Progenitor cell of endocrine pancreas (in vitro differentiated cells): ENCODE measurements at regions not wholly inside any gene's neighbourhood (a gene's known extent, or its start where the extent isn't known, plus 50 kb on each side); places are given as distances from the start of the nearest gene placed in this dataset.
"Not testable (repeated sequence)": the region's sequence is repeated elsewhere in the genome, so short reads cannot be mapped to it uniquely, and the experiment has no call there.

Source experiments
- DNase-seq: peaks from one replicate; pipeline ENCODE4 v3.0.0; 2021; ENCODE audit warnings: low spot score; ENCODE audit not compliant: unreplicated experiment
- H3K27ac Mint-ChIP-seq: 2 replicates; pipeline ENCODE4 v1.8.0; 2021; ENCODE audit warnings: mild to moderate bottlenecking, moderate library complexity, mixed read lengths
- H3K27me3 Mint-ChIP-seq: 2 replicates; pipeline ENCODE4 v1.8.0; 2021; ENCODE audit warnings: mixed read lengths
- H3K36me3 Mint-ChIP-seq: 2 replicates; pipeline ENCODE4 v1.8.0; 2022; ENCODE audit warnings: mixed read lengths; ENCODE audit not compliant: insufficient read depth
- H3K4me1 Mint-ChIP-seq: 2 replicates; pipeline ENCODE4 v1.8.0; 2021; ENCODE audit warnings: low read depth, mixed read lengths
- H3K4me3 Mint-ChIP-seq: 2 replicates; pipeline ENCODE4 v1.8.0; 2021; ENCODE audit warnings: low read depth, mild to moderate bottlenecking, moderate library complexity, mixed read lengths
- H3K9me3 Mint-ChIP-seq: 2 replicates; pipeline ENCODE4 v1.8.0; 2021; ENCODE audit warnings: low read depth, mixed read lengths
- CTCF ChIP-seq: fragments of 200-600 bp; sonication (generic); IDR thresholded peaks from one replicate; pipeline ENCODE4 v1.5.0; 2021; ENCODE audit warnings: antibody characterized with exemption, mild to moderate bottlenecking; ENCODE audit not compliant: unreplicated experiment

DNA sequence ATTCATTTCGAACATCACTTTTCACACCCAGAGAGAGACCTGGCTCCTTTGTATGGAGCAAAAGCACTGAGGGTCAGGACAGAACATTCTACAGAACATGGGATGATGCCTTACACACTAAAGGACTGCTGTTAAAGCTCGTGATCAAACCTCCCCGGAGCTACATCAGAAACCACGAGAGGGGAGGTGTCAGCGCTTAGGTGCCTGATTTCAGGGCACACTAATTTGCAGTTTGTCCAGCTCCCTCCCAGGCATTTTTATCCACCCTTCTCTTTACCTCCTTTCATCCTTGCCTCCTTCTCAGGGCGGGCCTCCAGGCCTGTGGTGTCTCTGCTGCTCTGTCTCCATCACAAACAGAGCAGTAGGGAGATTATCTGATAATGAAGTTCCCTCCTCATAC, 127.5 kb downstream of the VPREB1 start:
- Mint-ChIP-seq H3K36me3 (no peaks in the 10 kb centered on the region), H3K4me1 (peaks cover 14% of the 10 kb centered on the region), H3K27me3 (peaks cover 79% of the 10 kb centered on the region), H3K9me3 (no peaks in the 10 kb centered on the region), H3K27ac (no peak overlapping the region), H3K4me3 (no peak overlapping the region)
- no peak for TF ChIP-seq CTCF
- DNase-seq, result no peak

DNA sequence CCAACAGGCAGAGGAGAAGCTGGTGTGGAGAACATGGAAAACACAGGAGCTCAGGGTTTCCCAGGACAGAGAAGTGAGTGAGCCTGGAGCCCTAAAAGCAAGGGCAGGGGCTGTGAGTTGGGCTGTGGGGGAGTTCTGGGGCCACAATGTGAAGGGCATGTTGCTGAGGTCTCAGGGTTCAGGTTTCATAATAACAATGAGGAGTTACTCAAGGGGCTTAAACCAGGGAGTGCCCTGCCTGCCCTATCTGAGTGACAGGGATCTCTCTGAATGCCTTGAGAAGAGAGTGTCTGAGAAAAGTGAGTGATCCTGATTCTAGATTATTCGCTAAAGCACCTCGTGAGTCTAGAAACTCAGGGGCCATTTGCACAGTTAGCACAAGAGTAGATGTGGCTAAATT, 129.6 kb downstream of the VPREB1 start:
- DNase-seq, result no peak
- H3K27ac Mint-ChIP-seq, result no peak overlapping the region
- H3K4me3 Mint-ChIP-seq, result no peak overlapping the region
- no peak for TF ChIP-seq CTCF
- no peaks in the 10 kb centered on the region for H3K36me3 Mint-ChIP-seq
- peaks cover 11% of the 10 kb centered on the region for H3K4me1 Mint-ChIP-seq
- peaks cover 85% of the 10 kb centered on the region for H3K27me3 Mint-ChIP-seq
- H3K9me3 Mint-ChIP-seq, result no peaks in the 10 kb centered on the region

DNA sequence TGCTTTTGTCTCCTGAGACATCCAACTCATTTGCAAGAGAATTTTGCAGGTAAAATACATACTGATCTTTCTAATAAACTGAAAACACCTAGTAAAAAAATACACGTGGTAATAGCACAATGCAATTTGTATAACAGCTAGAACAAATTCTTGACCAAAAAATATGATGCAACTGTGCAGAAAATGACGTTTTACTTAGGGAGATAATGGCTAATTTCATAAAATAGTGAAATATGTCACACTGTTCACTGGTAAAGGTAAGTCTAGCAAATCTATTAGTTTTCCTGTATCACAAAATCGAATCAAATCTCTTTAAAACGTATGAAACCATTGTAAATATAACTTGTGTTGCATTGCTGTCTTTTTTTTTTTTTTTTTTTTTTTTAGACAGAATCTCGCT, 130.0 kb downstream of the VPREB1 start:
- TF ChIP-seq CTCF, result no peak
- no peak for DNase-seq
- no peaks in the 10 kb centered on the region for H3K36me3 Mint-ChIP-seq
- H3K27me3 Mint-ChIP-seq, result peaks cover 85% of the 10 kb centered on the region
- peaks cover 7% of the 10 kb centered on the region for H3K4me1 Mint-ChIP-seq
- no peak overlapping the region for H3K27ac Mint-ChIP-seq
- H3K4me3 Mint-ChIP-seq, result no peak overlapping the region
- no peaks in the 10 kb centered on the region for H3K9me3 Mint-ChIP-seq

DNA sequence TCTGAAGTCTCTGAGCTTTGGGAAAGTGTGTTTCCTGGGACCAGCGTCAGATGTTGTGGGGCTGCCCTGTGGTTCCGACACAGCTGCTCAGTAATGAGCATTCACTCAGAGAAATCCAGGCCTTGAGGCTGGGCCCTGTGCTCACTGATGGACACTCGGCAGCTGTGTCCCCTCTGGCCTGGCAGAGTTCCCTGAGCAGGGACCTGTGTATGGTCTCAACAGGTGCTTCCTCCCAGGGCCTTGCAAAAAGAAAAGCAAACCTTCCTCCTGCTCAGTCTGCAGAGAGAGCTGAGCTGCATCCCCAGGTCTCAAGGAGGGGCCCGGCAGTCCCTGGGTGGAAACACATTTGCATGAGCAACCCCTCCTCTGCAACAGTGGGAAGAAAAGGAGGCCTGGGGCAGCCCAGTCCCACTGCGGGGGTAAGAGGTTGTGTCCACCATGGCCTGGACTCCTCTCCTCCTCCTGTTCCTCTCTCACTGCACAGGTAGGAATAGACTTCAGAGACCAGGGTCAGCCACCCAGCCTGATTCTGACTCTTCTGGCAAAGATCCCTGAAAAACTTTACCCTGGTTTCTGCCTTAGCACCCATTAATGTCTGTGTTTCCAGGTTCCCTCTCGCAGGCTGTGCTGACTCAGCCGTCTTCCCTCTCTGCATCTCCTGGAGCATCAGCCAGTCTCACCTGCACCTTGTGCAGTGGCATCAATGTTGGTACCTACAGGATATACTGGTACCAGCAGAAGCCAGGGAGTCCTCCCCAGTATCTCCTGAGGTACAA, 131.2 kb downstream of the VPREB1 start:
- no peak for DNase-seq
- peaks cover 86% of the 10 kb centered on the region for H3K27me3 Mint-ChIP-seq
- no peak overlapping the region for H3K4me3 Mint-ChIP-seq
- H3K27ac Mint-ChIP-seq, result no peak overlapping the region
- H3K9me3 Mint-ChIP-seq, result no peaks in the 10 kb centered on the region
- TF ChIP-seq CTCF, result no peak
- H3K36me3 Mint-ChIP-seq, result no peaks in the 10 kb centered on the region
- H3K4me1 Mint-ChIP-seq, result peaks cover 6% of the 10 kb centered on the region

GRCh38 chr22:22376352-22376706, 131.7 kb downstream of the VPREB1 start:
- H3K9me3 Mint-ChIP-seq, result no peaks in the 10 kb centered on the region
- peaks cover 4% of the 10 kb centered on the region for H3K4me1 Mint-ChIP-seq
- DNase-seq, result no peak
- peaks cover 82% of the 10 kb centered on the region for H3K27me3 Mint-ChIP-seq
- no peak for TF ChIP-seq CTCF
- no peaks in the 10 kb centered on the region for H3K36me3 Mint-ChIP-seq
- H3K27ac Mint-ChIP-seq, result no peak overlapping the region
- no peak overlapping the region for H3K4me3 Mint-ChIP-seq

- H3K4me1 Mint-ChIP-seq, H3K36me3 Mint-ChIP-seq, H3K4me3 Mint-ChIP-seq, H3K27ac Mint-ChIP-seq, DNase-seq, H3K9me3 Mint-ChIP-seq: not testable (repeated sequence)
- peaks cover 81% of the 10 kb centered on the region for H3K27me3 Mint-ChIP-seq
Measured at GRCh38 chr22:22376884-22377283, 131.7 kb downstream of the ZNF280B start.
